ENCODE measurements at regions not wholly inside any gene's neighbourhood (a gene's known extent, or its start where the extent isn't known, plus 50 kb on each side); places are given as distances from the start of the nearest gene placed in this dataset.
"Not testable (repeated sequence)": the region's sequence is repeated elsewhere in the genome, so short reads cannot be mapped to it uniquely, and the experiment has no call there.

GRCh38 chr1:120232834-120233660 is 56.7 kb upstream of the SEC22B start:
- not testable (repeated sequence) for DNase-seq

- DNase-seq, result not testable (repeated sequence)
Measured at GRCh38 chr1:120229835-120230234, 53.5 kb upstream of the SEC22B start.

Measured in eye (tissue), 1 donor.